ENCODE measurements at regions not wholly inside any gene's neighbourhood (a gene's known extent, or its start where the extent isn't known, plus 50 kb on each side); places are given as distances from the start of the nearest gene placed in this dataset.

DNA sequence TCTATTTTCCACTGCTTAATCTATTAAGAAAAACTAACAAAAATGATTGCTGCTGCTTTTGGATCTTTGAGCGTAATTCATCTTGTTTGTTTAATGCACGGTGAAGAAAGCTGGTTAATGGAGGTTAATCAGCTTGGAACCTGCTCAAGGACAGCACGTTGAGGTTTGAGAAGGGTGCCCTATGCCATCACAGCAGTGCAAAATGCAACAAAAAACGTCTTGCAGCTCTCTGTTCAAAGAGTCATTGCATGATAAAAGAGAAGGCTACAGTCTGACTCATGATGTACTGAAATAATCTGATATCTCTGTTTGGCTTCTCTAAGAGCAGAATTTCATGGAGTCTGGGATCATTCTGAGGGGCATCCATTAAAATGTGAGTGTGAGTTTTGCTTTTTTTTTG lies 80.6 kb upstream of the PREP start:
- TF ChIP-seq, protein P1, sequence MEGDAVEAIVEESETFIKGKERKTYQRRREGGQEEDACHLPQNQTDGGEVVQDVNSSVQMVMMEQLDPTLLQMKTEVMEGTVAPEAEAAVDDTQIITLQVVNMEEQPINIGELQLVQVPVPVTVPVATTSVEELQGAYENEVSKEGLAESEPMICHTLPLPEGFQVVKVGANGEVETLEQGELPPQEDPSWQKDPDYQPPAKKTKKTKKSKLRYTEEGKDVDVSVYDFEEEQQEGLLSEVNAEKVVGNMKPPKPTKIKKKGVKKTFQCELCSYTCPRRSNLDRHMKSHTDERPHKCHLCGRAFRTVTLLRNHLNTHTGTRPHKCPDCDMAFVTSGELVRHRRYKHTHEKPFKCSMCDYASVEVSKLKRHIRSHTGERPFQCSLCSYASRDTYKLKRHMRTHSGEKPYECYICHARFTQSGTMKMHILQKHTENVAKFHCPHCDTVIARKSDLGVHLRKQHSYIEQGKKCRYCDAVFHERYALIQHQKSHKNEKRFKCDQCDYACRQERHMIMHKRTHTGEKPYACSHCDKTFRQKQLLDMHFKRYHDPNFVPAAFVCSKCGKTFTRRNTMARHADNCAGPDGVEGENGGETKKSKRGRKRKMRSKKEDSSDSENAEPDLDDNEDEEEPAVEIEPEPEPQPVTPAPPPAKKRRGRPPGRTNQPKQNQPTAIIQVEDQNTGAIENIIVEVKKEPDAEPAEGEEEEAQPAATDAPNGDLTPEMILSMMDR (IDR thresholded peaks at IDR 0.05; ENCODE audit: extremely low read depth in 1 of 2, insufficient read depth in 1 of 2, low read depth in 1 of 2, low read length in 2 of 2): no peak
- no peak for TF ChIP-seq POLR2A (IDR thresholded peaks at IDR 0.05; ENCODE audit: low read depth, low read length)
- TF ChIP-seq EZH2 (IDR thresholded peaks at IDR 0.05; ENCODE audit: borderline replicate concordance, low read depth, low read length, severe bottlenecking): no peak
- TF ChIP-seq, protein P2, sequence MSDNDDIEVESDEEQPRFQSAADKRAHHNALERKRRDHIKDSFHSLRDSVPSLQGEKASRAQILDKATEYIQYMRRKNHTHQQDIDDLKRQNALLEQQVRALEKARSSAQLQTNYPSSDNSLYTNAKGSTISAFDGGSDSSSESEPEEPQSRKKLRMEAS (IDR thresholded peaks at IDR 0.05; ENCODE audit: insufficient read depth, insufficient read length): no peak
- TF ChIP-seq POLR2AphosphoS5 (IDR thresholded peaks at IDR 0.05; ENCODE audit: insufficient read depth, low read depth, low read length): no peak
- no peak for TF ChIP-seq MYC (IDR thresholded peaks at IDR 0.05; ENCODE audit: low read depth, low read length)
